ENCODE measurements at regions not wholly inside any gene's neighbourhood (a gene's known extent, or its start where the extent isn't known, plus 50 kb on each side); places are given as distances from the start of the nearest gene placed in this dataset.
"Not testable (repeated sequence)": the region's sequence is repeated elsewhere in the genome, so short reads cannot be mapped to it uniquely, and the experiment has no call there.

DNA sequence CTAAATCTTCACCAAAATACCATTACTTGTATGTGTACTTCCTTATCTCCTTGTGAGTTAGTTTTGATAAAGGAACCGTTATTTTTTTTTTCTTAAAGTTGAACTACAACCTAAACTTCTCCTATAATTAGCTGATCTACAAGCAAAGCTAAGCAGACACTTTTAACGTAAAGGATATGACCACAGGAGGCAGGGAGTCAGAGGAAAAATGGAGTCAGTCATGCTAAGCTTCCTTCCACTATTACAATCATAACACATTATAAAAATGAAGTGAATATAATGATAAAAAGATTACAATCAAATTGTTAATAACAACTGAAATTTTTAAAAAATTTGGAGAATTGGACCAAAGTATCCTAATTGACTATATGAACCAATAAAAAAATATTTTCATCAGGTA lies 892.6 kb downstream of the KCNT2 start:
- in situ Hi-C loops (cut with HindIII; ENCODE audit: low sequenced_read_pairs), result no loop called here

DNA sequence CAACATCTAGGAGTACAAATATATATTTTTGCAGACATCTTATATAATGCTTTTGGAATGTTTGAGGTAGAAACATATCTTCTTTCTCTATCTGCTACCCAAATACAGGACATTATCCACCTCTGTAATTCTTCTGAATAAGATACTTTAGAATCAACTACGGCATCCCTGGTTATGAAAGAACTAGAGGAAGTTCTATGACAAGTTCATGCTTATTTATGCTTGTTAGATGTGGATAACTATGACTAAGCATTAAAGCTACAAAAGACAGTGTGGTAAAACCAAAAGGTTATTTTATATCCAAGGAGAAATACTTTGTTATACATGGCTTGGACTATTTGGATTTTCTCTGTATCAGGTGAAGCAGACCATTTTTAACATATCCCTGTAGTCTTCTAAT lies 894.0 kb downstream of the KCNT2 start:
- in situ Hi-C loops (cut with HindIII; ENCODE audit: low sequenced_read_pairs), result no loop called here

DNA sequence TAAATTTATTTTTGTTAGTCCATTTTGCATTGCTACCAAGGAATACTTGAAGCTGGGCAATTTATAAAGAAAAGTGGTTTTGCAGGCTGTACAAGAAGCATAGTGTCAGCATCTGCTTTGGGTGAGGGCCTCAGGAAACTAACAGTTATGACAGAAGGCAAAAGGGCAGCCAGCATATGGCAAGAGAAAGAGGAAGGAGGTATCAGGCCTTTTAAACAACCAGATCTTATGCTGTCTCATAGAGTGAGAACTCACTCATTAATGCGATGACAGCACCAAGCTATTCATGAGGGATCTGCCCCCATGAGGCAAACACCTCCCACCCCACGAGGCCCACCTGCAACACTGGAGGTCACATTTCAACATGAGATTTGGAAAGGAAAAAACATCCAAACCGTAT lies 898.4 kb downstream of the KCNT2 start:
- in situ Hi-C loops (cut with HindIII; ENCODE audit: low sequenced_read_pairs), result no loop called here

DNA sequence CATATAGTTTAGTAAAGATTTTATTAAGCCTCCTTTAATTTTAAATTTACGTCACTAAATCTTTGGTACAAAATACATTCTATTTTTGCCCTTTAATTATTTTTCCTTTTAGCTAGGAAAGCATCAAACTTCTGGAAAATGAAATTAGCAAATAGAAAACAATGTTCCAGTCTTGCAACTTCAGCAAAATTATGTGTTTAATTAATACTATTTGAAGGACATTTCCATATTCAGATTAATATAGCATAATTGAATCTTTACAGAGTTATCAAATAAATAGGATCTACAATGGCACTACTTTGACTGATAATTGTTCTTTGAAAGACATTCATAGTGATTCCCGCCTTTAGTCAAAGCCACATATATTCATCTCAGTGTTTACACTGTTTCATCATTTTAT lies 904.2 kb downstream of the KCNT2 start:
- in situ Hi-C loops (cut with HindIII; ENCODE audit: low sequenced_read_pairs), result no loop called here

DNA sequence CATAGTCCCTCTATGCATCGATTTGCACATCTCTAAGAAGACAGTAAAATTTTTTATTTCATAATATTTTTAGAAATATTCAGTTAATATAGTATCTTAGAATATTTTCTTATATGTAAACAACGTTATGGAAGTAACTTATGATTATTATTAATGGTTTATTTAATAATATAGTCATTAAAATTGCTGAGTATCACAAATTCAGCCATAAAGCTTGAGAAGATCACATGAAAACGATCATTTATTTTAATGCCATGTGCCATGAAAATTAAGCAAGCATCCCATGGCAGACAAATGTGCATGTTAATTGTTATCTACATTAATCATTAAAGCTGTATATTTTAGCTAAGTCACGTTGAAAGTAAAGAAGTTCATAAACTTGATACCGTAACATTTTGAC lies 907.1 kb downstream of the KCNT2 start:
- in situ Hi-C loops (cut with HindIII; ENCODE audit: low sequenced_read_pairs), result no loop called here

DNA sequence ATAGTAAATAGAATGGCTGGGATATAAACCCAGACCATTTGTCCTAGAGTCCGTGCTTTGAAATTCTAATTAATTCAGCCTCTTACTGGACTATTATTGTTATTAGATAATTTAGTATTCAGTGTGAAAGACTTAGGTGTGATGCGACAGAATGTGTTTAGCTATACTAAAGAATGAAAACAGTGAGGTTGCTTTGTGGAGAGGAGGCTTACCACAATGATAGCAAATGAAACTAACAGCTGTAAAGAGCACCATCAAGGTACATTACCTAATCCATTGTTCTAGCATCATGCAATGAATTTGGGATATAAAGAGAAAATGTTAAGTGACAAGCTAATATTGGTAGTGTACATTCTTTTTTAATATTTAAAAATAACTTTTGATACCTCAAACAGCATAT lies 911.1 kb downstream of the KCNT2 start:
- in situ Hi-C loops (cut with HindIII; ENCODE audit: low sequenced_read_pairs), result no loop called here

DNA sequence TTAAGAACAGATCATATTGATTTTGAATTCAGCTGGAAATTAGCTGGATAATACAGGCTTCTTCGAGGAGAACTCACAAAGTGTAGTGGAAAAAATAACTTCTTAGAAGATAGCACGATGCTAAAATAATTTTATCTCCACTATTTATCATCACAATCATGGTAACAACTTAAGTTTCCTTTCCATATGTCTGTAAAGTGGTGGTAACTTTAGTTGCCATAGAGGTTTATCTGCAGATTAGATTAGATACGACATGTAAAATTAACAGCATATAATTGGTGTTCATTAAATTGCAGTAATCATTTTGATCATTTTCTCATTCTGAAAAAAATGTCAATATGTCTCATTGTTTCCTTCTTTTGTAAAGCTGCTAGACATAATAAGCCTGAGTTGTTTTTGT lies 921.5 kb downstream of the KCNT2 start:
- in situ Hi-C loops (cut with HindIII; ENCODE audit: low sequenced_read_pairs), result no loop called here

DNA sequence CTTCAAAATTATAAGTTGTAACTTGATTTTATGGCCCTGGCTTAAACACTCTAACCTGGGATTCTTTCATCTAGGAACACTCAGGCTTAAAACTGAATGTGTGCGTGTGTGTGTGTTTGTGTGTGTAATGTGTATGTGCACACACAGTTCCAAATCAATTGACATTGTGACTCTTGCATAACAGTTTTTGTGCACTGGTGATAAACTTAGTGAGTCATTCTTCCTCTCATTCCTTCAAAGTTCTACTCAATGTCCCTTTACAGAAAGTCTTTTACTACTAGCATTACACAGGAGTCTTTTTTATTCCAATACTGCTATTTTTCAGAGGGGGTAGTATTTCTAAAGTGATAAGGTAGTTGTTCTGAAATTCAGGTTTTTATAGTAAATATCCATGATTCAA lies 943.6 kb downstream of the KCNT2 start:
- in situ Hi-C loops (cut with HindIII; ENCODE audit: low sequenced_read_pairs), result no loop called here

DNA sequence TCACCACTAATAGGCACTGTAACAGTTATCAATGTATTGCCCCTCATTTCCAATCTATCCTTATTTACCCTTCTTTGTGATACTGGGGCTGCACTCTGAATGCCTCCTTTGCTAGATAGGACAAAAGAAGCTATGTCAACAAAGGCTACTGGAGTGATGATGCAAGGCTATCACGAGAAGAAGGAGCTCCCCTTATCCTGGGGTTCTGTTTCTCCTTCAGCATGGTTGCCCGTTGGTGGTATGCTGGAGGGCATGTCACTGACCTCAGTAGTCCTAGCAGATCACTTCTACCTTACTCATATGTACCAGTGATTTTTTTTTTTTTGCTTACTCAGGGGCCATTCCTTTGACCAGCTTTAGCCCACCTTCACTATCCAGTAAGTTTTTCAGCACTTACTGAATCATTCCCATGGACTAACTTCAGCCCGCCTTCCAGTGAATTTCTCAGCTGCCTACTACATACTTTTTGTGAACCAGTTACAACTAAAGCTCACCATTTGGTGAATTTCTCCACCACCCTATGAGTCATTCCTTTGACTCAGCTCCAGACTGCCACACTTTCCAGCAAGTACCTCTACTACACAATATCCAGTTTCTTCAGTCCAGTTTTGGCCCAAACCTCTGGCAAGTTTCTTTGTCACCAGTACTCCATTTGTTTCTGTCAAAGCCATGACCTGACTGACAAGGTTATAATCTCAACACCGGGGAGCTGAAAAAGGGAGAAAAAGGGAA lies 944.5 kb downstream of the KCNT2 start:
- in situ Hi-C loops (cut with HindIII; ENCODE audit: low sequenced_read_pairs), result no loop called here

DNA sequence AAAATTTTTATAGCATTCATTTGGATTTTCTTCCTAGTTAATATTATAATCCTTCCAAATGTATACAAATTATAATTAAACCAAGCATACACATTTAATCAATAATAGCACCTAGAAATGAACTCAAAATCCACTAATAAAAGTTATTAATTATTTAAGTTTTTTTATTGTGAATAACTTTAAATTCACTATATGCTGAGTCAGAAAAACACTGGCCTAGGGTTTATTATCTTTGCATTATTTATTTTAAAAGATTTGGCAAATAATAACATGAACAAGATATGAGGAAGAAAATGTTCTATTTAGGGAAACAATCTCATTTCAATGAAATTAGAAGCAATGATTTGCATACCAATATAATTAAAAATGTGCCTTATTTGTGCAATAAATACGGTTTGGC lies 951.5 kb downstream of the KCNT2 start:
- in situ Hi-C loops (cut with HindIII; ENCODE audit: low sequenced_read_pairs), result loop anchor here (10.0 kb wide), 1 partner anchor 62 kb away; no protein-coding TSS in a partner anchor

DNA sequence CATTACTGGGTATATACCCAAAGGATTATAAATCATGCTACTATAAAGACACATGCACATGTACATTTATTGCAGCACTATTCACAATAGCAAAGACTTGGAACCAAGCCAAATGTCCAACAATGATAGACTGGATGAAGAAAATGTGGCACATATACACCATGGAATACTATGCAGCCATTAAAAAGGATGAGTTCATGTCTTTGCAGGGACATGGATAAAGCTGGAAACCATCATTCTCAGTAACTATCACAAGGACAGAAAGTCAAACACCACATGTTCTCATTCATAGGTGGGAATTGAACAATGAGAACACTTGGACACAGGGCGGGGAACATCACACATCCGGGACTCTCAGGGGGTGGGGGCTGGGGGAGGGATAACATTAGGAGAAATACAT lies 959.4 kb downstream of the KCNT2 start:
- in situ Hi-C loops (cut with HindIII; ENCODE audit: low sequenced_read_pairs), result not testable (repeated sequence)

DNA sequence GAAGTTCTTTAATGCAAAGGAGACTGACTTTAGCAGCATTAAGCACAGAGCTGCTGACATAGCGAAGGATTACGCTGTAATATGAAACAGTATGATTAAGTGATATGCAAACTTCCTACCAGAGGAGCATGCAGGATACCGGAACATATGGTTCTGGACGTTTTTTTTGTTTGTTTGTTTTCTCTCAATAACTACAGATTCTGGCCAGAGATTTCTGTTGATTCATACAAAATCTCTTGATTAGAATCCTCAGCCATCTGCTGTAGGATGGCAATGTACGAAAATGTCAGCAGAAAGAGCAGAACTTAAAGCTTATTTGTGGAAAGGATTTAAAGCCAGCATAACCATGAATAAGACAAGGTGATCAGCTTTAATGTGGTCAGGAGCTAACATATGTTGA lies 970.7 kb downstream of the KCNT2 start:
- in situ Hi-C loops (cut with HindIII; ENCODE audit: low sequenced_read_pairs), result no loop called here

DNA sequence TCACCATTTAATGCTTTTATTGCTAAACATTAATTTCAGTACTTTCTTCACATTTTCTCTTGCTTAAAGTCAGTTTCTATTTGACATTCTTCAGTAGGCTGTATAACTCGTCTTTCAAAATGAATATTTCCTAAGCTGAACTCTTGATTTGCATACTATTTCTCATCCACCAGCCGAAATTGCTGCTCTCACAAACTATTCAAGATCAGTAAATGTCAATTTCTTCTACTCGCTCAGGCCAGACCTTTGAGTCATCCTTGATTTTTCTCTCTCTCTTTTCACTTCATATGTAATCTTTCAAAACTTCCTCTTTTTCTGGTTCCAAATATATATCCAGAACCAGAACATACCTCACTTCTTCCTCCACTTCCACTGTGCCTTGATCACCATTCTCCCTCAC lies 990.0 kb downstream of the KCNT2 start:
- in situ Hi-C loops (cut with HindIII; ENCODE audit: low sequenced_read_pairs), result no loop called here

DNA sequence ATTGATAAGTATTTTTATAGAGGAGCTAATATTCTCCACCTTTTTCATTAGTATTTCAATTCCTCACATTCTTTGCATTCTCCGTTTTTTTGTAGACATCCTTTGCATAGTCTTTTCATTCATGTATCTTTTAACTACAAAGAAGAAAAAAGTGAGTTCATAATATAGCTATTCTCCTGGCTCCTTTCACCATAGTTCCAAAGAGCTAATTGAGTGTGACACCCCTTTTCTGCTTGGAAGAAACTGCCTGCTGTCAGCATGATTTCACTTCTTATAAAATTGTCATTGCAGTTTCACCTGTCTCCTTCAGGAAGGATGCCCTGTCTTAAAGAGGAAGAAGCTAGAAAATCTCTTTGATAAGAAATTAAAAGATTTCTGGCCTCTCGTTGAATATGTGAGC lies 991.1 kb downstream of the KCNT2 start:
- in situ Hi-C loops (cut with HindIII; ENCODE audit: low sequenced_read_pairs), result no loop called here

DNA sequence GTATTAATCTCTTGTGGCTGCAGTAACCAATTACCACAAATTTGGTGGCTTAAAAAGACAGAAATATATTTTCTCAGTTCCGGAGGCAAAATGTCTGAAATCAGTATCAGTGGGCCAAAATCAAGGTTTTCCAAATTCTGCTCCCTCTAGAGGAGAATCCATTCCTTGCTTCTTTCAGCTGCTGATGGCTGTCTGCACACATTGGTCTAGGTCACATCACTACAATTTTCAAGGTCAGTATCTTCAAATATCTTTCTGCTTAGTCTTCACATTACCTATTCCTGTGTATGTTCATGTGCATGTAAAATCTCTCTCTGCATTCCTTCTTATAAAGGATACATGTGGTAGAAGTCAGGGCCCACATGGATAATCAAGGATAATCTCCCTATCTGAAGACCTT lies 999.4 kb downstream of the KCNT2 start:
- in situ Hi-C loops (cut with HindIII; ENCODE audit: low sequenced_read_pairs), result no loop called here

DNA sequence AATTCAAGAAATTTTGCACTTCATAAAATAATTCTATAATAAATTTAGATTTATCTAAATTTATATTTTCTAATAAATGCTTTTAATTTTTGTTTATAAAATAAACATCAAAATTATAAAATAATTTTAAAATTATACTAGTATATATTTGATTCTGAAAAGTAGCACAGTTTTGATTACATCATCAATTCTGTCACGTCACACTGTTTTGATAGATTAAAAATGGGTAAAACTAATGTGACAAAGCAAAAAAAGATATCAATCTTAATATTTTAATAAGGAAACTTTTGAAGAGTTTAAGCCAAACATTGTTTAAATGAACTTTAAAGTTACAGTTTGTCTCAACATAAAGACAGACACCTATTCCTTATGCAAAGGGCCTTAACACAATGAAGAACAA lies 1001.8 kb downstream of the KCNT2 start:
- in situ Hi-C loops (cut with HindIII; ENCODE audit: low sequenced_read_pairs), result no loop called here

DNA sequence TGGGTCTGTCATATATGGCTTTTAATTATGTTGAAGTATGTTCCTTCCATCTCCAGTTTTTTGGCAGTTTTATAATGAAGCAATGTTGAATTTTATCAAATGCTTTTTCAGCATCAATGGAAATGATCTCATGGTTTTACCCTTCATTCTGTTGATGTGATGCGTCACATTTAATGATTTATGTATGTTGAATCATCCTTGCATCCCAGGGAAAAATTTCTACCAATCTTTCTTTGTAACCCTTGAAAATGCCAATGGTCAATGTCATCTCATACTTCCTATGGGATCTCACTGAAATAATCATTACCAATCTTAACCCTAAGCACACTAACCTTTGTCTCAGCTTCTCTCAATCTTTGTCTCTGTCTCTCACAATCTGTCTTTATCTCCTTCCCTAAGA lies 1004.0 kb downstream of the KCNT2 start:
- in situ Hi-C loops (cut with HindIII; ENCODE audit: low sequenced_read_pairs), result no loop called here

DNA sequence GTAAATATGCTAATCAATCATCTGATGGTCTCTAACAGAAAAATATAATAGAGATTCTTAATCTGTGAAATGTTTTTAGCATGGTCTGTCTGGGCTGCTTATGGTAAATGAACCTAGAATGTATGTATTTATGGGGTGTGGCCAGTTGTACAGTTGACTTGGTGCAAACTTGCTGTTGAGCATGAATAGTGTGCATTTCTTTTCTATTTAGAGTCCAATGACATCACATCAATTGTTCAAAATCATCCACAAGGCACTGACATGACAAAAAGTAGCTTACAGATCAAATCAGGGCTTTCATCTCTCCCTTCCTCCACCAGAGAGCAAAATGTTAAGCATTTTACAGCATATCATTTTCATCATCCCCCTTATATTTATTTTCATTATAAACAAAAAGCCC lies 1010.3 kb downstream of the KCNT2 start:
- in situ Hi-C loops (cut with HindIII; ENCODE audit: low sequenced_read_pairs), result loop anchor here (10.0 kb wide), 1 partner anchor 57 kb away; no protein-coding TSS in a partner anchor

DNA sequence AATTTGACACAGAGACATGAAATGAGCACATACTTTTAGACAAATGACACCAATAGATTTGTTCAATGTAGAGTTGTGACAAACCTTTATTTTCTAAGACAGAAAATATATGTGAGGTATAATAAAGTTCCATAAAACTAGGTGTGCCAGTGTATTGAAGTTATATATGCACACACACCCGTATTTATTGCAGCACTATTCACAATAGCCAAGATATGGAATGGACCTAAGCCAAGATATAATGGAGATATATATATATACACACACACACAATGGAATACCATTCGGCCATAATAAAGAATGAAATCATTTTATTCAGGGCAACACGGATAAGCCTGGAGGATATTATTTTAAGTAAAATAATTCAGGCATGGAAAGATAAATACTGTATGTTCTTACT lies 1013.5 kb downstream of the KCNT2 start:
- in situ Hi-C loops (cut with HindIII; ENCODE audit: low sequenced_read_pairs), result loop anchor here (10.0 kb wide), 1 partner anchor 60 kb away; no protein-coding TSS in a partner anchor

DNA sequence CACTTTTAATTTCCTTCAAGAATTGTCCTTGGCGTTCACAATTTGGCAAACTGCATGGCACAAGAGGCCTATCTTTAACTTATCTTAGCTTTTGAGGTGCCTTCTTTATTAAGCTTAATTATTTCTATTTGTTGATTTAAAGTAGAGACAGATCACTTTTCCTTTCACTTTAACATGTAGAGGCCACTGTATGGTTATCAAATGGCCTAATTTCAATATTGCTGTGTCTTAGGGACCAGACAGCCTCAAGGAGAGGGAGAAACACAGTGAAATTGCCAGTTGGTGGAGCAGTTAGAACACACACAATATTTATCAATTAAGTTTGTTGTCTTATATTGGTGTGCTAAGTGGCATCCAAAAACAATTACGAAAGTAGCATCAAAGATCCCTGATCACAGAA lies 1013.9 kb downstream of the KCNT2 start:
- in situ Hi-C loops (cut with HindIII; ENCODE audit: low sequenced_read_pairs), result loop anchor here (10.0 kb wide), 1 partner anchor 60 kb away; no protein-coding TSS in a partner anchor

DNA sequence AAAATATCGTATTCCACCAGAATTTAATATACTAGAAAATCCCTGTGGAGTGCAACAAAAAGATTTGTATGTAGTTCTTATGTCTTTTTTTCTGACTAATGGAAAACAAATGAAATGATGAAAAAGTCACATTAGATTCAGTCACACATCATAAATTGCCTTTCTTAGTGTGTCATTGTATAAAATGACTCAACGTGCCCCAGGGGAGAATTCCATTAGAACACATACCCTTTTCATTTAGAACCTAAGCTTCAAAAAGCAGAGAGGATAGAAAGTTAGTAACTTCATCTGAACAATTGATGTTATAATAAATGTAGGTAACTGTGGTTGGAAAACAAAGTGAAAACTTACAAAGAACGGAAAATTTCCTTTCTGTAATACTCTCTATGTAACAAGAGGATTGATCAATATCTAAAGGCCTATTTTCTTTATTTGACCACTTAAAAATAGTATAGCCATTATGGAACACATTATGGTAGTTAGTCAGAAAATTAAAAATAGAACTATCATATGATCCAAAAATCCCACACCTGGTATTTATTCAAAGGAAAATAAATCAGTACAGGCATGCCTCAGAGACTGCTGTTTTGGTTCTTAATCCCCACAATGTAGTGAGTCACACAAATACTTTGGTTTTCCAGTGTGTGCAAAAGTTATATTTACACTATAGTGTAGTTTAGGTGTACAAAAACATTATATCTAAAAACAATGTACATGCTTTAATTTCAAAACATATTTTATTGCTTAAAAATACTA lies 1016.1 kb downstream of the KCNT2 start:
- in situ Hi-C loops (cut with HindIII; ENCODE audit: low sequenced_read_pairs), result loop anchor here (10.0 kb wide), 1 partner anchor 63 kb away; no protein-coding TSS in a partner anchor

DNA sequence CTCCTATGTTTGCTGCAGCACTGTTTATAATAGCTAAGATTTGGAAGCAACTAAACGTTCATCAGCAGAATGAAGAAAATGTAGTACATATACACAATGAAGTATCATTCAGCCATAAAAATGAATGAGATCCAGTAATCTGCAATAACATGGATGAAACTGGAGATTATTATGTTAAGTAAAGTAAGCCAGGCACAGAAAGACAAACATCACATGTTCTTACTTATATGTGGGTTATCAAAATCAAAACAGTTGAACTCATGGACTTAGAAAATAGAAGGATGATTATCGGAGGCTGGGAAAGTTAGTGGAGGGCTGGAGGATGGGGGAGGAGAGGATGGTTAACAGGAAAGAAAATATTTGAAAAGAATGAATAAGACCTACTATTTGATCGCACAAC lies 1017.6 kb downstream of the KCNT2 start:
- in situ Hi-C loops (cut with HindIII; ENCODE audit: low sequenced_read_pairs), result loop anchor here (10.0 kb wide), 1 partner anchor 64 kb away; no protein-coding TSS in a partner anchor

All from endothelial cell of hepatic sinusoid (primary cell).